Liver (tissue), 8 donors: ENCODE measurements at regions not wholly inside any gene's neighbourhood (a gene's known extent, or its start where the extent isn't known, plus 50 kb on each side); places are given as distances from the start of the nearest gene placed in this dataset.

Source experiments
- DNase-seq: peaks from one replicate; pipeline ENCODE4 v3.0.0-alpha.2; 2017; ENCODE audit warnings: low spot score
- H3K27ac ChIP-seq, 2 donors: one replicate each; pipeline ENCODE4 v1.7.0; 2013; ENCODE audit warnings: inconsistent platforms in 2 of 2, low read length in 2 of 2, control low read depth in 1 of 2, low read depth in 1 of 2, mild to moderate bottlenecking in 1 of 2
- H3K27me3 ChIP-seq, 4 donors: one replicate each; pipeline versions ENCODE4 v1.6.1 to v1.7.0; 2013; ENCODE audit warnings: low read length in 3 of 4, inconsistent platforms in 1 of 4, mild to moderate bottlenecking in 1 of 4, moderate library complexity in 1 of 4; ENCODE audit not compliant: control insufficient read depth in 4 of 4, insufficient read depth in 4 of 4
- H3K36me3 ChIP-seq, 4 donors: one replicate each; pipeline versions ENCODE4 v1.6.1 to v1.7.0; 2013; ENCODE audit warnings: low read length in 3 of 4, mild to moderate bottlenecking in 3 of 4, low read depth in 1 of 4, moderate library complexity in 1 of 4; ENCODE audit not compliant: control insufficient read depth in 4 of 4, insufficient read depth in 3 of 4
- H3K4me1 ChIP-seq, 4 donors: one replicate each; pipeline versions ENCODE4 v1.6.1 to v1.7.0; 2013; ENCODE audit warnings: low read length in 3 of 4, mild to moderate bottlenecking in 3 of 4, moderate library complexity in 1 of 4; ENCODE audit not compliant: control insufficient read depth in 4 of 4, insufficient read depth in 4 of 4
- H3K4me3 ChIP-seq, 3 donors: one replicate each; pipeline versions ENCODE4 v1.6.1 to v1.7.0; 2013; ENCODE audit warnings: low read length in 3 of 3, control low read depth in 1 of 3, low read depth in 1 of 3, mild to moderate bottlenecking in 1 of 3
- H3K9ac ChIP-seq, 2 donors: one replicate each; pipeline ENCODE4 v1.7.0; 2013; ENCODE audit warnings: low read length in 2 of 2, mild to moderate bottlenecking in 2 of 2, moderate library complexity in 2 of 2, control low read depth in 1 of 2, low read depth in 1 of 2
- H3K9me3 ChIP-seq, 4 donors: one replicate each; pipeline versions ENCODE4 v1.6.1 to v1.7.0; 2013; ENCODE audit warnings: low read length in 3 of 4; ENCODE audit not compliant: control insufficient read depth in 4 of 4
- ATF3 ChIP-seq: IDR thresholded peaks from 2 replicates; pipeline ENCODE4 v1.6.1; 2016; ENCODE audit warnings: antibody characterized with exemption
- CTCF ChIP-seq: fragments of 150-350 bp; IDR thresholded peaks from 2 replicates; pipeline ENCODE4 v1.5.1; 2017; ENCODE audit warnings: improper control_type of control experiment, low read depth, low read length; ENCODE audit not compliant: missing input control
- EGR1 ChIP-seq, 2 donors: IDR thresholded peaks; 2 replicates each; pipeline ENCODE4 v1.6.1; 2016 to 2018; ENCODE audit warnings: antibody characterized with exemption in 2 of 2, low read depth in 2 of 2
- FOXA1 ChIP-seq: IDR thresholded peaks from 2 replicates; pipeline ENCODE4 v1.6.1; 2016; ENCODE audit warnings: antibody characterized with exemption
- FOXA2 ChIP-seq: IDR thresholded peaks from 2 replicates; pipeline ENCODE4 v1.6.1; 2016; ENCODE audit warnings: antibody characterized with exemption
- GABPA ChIP-seq, 2 donors: IDR thresholded peaks in 1 of 2; conservative IDR thresholded peaks in 1 of 2; 2 replicates each; pipeline ENCODE4 v1.6.1; 2016; ENCODE audit warnings: antibody characterized with exemption in 2 of 2, mild to moderate bottlenecking in 1 of 2, moderate library complexity in 1 of 2
- HNF4A ChIP-seq, 2 donors: conservative IDR thresholded peaks; 2 replicates each; pipeline ENCODE4 v1.6.1; 2016; ENCODE audit warnings: antibody characterized with exemption in 2 of 2, mild to moderate bottlenecking in 2 of 2
- HNF4G ChIP-seq: IDR thresholded peaks from 2 replicates; pipeline ENCODE4 v1.6.1; 2016; ENCODE audit warnings: antibody characterized with exemption
- JUND ChIP-seq, 2 donors: IDR thresholded peaks; 2 replicates each; pipeline ENCODE4 v1.6.1; 2016; ENCODE audit warnings: antibody characterized with exemption in 2 of 2
- MAX ChIP-seq: IDR thresholded peaks from 2 replicates; pipeline ENCODE4 v1.6.1; 2016; ENCODE audit warnings: antibody characterized with exemption
- NR2F2 ChIP-seq: IDR thresholded peaks from 2 replicates; pipeline ENCODE4 v1.6.1; 2016; ENCODE audit warnings: antibody characterized with exemption
- RAD21 ChIP-seq, 2 donors: IDR thresholded peaks; 2 replicates each; pipeline ENCODE4 v1.6.1; 2016; ENCODE audit warnings: antibody characterized with exemption in 2 of 2, mild to moderate bottlenecking in 2 of 2
- RXRA ChIP-seq, 2 donors: IDR thresholded peaks; 2 replicates each; pipeline ENCODE4 v1.6.1; 2017 to 2018; ENCODE audit warnings: antibody characterized with exemption in 2 of 2, mild to moderate bottlenecking in 1 of 2
- SP1 ChIP-seq: IDR thresholded peaks from 2 replicates; pipeline ENCODE4 v1.6.1; 2018; ENCODE audit warnings: antibody characterized with exemption, mild to moderate bottlenecking
- TAF1 ChIP-seq: conservative IDR thresholded peaks from 2 replicates; pipeline ENCODE4 v1.6.1; 2016; ENCODE audit warnings: antibody characterized with exemption, mild to moderate bottlenecking
- YY1 ChIP-seq: IDR thresholded peaks from 2 replicates; pipeline ENCODE4 v1.6.1; 2016; ENCODE audit warnings: antibody characterized with exemption, mild to moderate bottlenecking
- ZBTB33 ChIP-seq: IDR thresholded peaks from 2 replicates; pipeline ENCODE4 v1.6.1; 2016; ENCODE audit warnings: antibody characterized with exemption
- WGBS: extraction: QIAGEN DNeasy Blood & Tissue Kit; methylation state at CpG from one replicate; pipeline ENCODE4 v1.1.7; 2013; 5-methylcytosine and 5-hydroxymethylcytosine counted together
- donor health status: healthy.
- donor health status: healthy.
- donor health status: healthy.
- donor health status: healthy.
- donor health status: healthy.

GRCh38 chr6:37576336-37576737 is 76.6 kb upstream of the CCDC167 start:
- Histone ChIP-seq H3K9me3 (no peaks in the 10 kb centered on the region), H3K27me3 (peaks cover 0 to 2% (median 0%) of the 10 kb centered on the region in 4 donors), H3K27ac (no peak overlapping the region), H3K9ac (no peak overlapping the region), H3K4me1 (no peaks in the 10 kb centered on the region), H3K4me3 (no peak overlapping the region), H3K36me3 (no peaks in the 10 kb centered on the region)
- DNase-seq = no peak
- no peak for TF ChIP-seq HNF4A (conservative IDR thresholded peaks at IDR 0.05)
- no peak for TF ChIP-seq RAD21 (IDR thresholded peaks at IDR 0.05)
- no peak for TF ChIP-seq EGR1 (IDR thresholded peaks at IDR 0.05; ENCODE audit: low read depth in 2 of 2)
- TF ChIP-seq MAX = no peak
- TF ChIP-seq FOXA1 = no peak
- TF ChIP-seq ZBTB33 = no peak
- no peak for TF ChIP-seq CTCF
- TF ChIP-seq SP1 = no peak
- TF ChIP-seq YY1 = no peak
- no peak for TF ChIP-seq HNF4G
- TF ChIP-seq TAF1 = no peak
- TF ChIP-seq JUND (IDR thresholded peaks at IDR 0.05) = no peak
- TF ChIP-seq NR2F2 = no peak
- TF ChIP-seq RXRA (IDR thresholded peaks at IDR 0.05) = no peak
- no peak for TF ChIP-seq ATF3
- no peak for TF ChIP-seq GABPA (IDR thresholded peaks at IDR 0.05 in 1 of 2, conservative IDR thresholded peaks at IDR 0.05 in 1 of 2)
- WGBS = 82% methylated on average over 7 of the region's 7 CpGs

- Histone ChIP-seq H3K4me1 (no peaks in the 10 kb centered on the region), H3K9me3 (no peaks in the 10 kb centered on the region)
- no peak for TF ChIP-seq SP1
These were observed 75.5 kb upstream of the CCDC167 start for GRCh38 chr6:37575221-37575620.

GRCh38 chr6:37572334-37572733 is 72.6 kb upstream of the CCDC167 start:
- no peak overlapping the region for H3K9ac ChIP-seq
- H3K36me3 ChIP-seq = no peaks in the 10 kb centered on the region
- WGBS = 83% methylated on average over 4 of the region's 4 CpGs
- no peaks in the 10 kb centered on the region for H3K4me1 ChIP-seq
- H3K27me3 ChIP-seq = no peaks in the 10 kb centered on the region
- no peak overlapping the region for H3K4me3 ChIP-seq
- no peak for DNase-seq
- TF ChIP-seq JUND (IDR thresholded peaks at IDR 0.05) (no peak), YY1 (no peak), FOXA2 (no peak)
- no peak overlapping the region for H3K27ac ChIP-seq
- no peaks in the 10 kb centered on the region for H3K9me3 ChIP-seq

More at GRCh38 chr6:37575221-37575620, 75.5 kb upstream of the CCDC167 start:
- no peak for DNase-seq
- Histone ChIP-seq H3K27ac (no peak overlapping the region), H3K4me3 (no peak overlapping the region), H3K9ac (no peak overlapping the region), H3K36me3 (no peaks in the 10 kb centered on the region), H3K27me3 (peaks cover 0 to 2% (median 0%) of the 10 kb centered on the region in 4 donors)
- 86% methylated on average over 4 of the region's 4 CpGs for WGBS
